GM18498 (cell line): ENCODE measurements at regions not wholly inside any gene's neighbourhood (a gene's known extent, or its start where the extent isn't known, plus 50 kb on each side); places are given as distances from the start of the nearest gene placed in this dataset.
"Not testable (repeated sequence)": the region's sequence is repeated elsewhere in the genome, so short reads cannot be mapped to it uniquely, and the experiment has no call there.

Experiments used
- ATAC-seq: cut with Tn5 transposase; IDR thresholded peaks from one replicate; pipeline ENCODE4 v1.9.1; 2021; ENCODE audit warnings: mild to moderate bottlenecking, moderate library complexity; ENCODE audit not compliant: unreplicated experiment

DNA sequence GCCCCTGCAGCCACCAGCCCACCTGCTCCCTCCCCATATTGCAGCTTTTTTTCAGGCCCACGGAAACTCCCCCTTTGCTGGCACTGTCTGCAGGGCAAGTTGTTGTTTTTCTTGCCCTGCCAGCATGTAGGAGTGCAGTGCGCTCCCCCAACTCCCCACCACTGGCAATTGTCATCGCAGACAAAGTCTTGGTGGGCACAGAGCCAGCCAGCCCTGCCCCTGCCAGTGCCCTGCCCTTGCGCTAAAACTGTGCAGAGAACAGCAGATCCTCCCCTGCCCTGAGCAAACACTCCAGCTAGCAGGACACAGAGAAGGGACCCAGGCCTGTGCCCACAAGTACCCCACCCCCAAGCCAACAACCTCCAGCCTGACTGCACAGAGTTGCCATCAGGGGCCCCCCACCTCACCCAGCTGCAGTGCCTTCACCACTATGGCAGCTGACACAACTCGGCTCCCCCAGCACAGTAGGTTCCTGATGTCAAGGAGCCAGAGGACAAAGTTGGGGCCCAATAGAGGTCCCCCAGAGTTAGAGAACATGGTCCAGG lies 158.1 kb upstream of the ARHGAP42 start:
- ATAC-seq = no peak

DNA sequence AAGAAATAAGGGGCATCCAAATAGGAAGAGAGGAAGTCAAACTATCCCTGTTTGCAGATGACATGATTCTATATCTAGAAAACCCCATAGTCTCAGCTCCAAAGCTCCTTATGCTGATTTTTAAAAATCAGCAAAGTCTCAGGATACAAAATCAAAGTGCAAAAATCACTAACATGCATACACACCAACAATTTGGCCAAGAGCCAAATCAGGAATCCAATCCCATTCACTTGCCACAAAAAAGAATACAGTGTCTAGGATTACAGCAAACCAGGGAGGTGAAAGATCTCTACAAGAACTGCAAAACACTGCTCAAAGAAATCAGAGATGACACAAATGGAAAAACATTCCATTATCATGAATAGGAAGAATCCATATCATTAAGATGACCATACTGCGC lies 155.8 kb upstream of the ARHGAP42 start:
- ATAC-seq = not testable (repeated sequence)

DNA sequence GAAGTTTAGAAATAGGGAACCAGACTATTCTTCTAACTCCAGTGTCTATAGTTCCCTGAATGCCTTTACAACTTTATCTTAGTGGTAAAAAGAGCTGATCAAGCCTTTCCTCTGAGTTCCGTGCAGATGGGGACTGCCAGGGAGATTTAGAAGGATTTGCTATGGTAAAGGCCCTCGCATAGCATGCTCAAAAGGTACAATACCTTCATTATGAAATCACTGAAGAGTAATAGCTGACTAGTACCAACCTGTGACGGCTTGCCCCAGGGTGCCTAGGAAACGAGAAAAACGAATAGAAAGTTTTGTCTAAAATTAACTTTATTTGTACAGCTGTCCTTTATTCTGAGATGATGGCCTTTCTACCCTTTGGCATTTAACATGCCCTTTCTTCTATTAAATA lies 150.1 kb upstream of the ARHGAP42 start:
- ATAC-seq = no peak

DNA sequence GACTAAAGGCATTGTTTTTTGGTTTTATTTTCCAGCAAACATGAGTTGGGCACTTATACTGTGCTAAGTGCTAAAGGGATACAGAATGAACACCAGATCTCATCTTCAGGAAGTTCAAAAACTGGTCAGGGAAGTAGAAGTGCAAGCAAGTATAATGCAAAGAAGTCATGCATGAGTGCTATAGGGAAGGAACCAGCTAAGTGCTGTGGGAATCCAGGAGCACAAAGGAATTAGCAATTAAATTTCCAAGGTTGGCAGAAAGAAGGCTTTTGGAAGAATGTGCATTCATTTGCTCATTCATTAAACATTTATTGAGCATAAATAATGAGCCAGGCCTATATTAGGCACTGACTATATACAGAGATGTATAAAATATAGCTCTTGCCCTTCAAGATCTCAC lies 143.7 kb upstream of the ARHGAP42 start:
- no peak for ATAC-seq

DNA sequence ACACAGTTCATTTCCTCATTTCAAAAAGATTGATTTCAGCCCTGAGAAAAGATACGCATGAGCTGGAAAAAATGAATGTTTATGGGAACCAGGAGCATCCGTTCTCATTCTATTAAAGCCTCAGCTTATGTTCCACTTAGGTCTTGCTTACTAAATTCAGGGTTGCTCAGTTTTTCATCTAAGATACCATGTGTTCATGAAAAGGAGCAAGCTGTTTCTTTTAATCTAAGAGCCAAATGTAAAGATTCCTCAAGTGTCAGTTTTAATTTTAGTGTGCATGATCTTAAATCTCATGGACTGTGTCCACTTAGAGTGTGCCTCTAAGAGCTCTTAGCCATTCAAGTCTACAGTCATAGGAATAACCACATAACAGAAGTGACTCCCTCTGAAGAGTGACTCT lies 141.5 kb upstream of the ARHGAP42 start:
- ATAC-seq = no peak

DNA sequence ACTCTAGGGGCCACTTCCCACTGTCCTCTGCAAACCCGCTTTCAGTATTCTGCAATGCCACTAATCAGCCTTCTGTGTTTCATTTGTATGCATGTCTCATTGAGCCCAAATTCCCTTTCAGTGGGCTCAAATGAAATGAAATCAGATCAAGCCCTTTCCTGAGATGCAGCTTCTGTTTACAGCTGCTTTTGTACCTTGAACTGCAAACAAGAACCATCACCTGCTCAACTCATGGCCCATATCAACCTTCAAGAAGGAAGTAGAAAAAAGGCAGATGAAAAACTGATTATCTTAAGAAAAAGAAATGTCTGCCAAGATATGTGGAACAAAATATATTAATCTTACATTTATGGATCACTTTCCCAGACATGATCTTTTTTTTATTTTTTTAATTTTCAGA lies 141.1 kb upstream of the ARHGAP42 start:
- ATAC-seq = no peak

DNA sequence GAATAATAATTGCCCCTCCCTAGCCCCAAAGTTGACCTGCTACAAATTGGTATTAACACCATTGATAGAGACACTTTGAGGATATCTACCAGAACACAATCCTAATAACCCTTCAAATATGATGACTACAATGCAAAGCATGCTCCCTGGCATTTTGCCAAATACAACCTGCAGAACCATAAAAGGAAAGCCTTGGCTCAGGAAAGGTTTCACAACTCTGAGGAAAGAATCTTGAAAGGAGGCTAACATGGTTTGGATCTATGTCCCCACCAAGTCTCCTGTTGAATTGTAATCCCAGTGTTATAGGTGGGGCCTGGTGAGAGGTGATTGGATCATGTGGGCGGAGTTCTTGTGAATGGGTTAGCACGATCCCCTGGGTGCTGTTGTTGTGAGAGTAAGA lies 140.4 kb upstream of the ARHGAP42 start:
- no peak for ATAC-seq

DNA sequence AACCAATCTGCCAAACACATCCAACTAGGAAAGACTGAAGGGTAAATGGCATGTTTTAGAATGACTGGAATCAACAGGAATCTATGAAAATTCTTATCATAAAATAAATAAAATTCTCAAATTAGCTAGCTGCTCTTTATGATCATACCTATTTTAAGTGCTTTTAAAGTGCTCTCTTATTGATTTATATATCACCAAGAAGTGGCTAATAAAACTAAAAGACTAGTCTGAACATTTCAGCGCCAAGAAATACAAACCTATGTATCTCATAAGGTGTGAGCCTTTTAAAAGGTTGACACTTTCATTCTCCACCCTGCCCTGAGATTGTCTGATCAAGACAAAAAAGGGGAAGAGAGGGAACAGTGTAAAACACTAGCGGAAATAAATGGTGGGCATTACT lies 136.8 kb upstream of the ARHGAP42 start:
- no peak for ATAC-seq

DNA sequence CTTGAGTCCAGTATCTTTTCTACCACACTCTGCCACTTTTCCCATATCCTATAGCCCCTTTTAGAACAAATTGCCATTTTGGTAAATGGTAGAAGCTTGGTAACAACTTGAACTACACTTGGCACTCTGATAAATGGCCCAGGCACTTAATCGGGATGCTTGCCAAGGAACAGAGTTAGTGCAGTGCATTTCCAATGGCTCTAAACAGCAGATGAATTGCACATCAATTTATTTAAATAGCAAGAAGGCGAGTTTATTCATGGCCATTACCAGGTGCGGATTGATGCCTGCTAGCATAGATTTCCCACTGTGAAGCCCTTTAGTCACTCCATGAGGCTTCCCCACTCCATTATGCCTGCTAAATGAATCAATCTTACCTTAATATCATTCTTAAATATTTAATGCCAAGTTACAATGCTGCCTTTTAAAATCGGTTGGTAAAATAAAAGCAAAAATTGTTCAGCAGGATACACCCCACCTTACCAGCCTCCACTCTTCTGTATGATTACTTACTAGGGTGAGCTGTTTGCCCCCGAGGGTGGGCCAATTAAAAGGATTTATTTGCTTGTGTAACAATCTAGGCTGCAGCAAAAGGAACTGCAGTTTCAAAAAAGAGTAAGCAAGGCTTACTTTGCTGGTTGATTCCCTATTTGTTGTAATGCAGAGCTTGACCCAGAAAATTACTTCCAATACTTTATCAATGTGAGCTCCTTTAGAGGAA lies 136.0 kb upstream of the ARHGAP42 start:
- no peak for ATAC-seq

DNA sequence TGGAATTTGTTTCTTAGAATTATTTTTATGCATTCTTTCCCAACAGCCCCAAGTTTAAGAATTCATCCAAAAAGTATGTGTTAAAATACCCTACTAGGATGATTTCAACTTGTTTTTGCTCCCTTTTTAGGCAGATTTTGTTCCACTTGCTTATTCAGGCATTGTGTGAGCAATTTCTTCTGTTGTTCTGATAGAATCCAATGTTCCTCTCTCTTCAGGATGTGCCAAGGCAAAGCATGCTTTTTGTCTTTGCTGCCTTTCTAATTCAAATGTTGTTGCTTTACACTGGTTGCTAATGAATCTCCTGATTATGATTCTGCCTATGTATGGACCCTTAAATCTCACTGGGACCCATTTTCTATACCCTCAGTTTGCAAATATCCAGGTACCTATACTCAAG lies 131.2 kb upstream of the ARHGAP42 start:
- no peak for ATAC-seq

DNA sequence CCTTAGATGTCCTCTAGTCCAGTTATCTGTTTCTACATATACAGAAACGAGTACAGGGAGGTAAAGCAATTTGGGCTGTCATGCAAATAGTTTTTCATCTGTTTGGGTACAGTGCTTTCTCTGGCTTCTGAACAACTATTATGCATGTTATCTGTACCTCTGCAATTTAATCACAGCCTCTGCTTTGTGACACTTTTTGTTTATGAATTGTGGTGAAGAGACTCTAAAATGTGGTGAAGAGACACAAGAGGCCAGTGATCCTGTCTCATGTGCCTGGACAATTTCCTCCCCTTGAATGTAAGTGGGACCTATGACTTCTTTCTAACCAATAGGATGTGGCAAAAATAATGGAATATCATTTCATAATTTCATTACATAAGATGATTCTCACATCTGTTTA lies 130.3 kb upstream of the ARHGAP42 start:
- ATAC-seq = no peak

DNA sequence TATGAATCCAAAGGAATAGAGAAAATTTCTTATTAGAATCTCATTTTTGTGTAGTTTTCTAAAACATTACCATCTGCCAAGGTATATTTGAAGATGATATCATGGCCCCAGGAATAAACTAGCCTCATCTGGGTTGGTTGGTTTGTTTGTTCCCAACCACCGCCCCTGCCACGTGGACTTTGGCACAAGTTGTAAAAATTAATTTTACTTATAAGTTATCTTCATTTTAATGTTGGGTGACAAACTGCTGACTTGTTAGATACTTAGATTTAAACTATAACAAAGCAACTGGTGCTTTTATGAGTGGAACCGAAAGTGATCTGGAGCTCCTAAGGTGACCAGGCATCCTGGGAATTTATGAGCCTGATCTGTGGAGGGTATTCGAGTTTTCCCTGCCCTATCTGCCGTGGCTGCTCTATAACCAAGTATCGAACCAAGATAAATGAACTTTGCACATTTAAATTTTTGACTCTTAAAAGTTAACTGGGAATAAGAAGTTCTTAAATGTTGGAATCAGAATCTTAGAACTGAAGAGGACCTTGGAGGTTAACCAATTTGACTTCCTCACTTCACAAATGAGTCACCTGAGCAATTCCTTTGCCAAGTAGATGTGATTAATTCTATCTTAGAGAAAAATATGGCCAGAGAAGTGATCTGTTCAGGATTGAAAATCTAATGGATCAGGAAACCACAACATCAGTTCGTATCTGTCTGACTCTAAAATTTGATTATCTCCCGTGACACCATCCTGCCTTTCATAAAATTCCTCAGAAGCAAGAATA lies 129.1 kb upstream of the ARHGAP42 start:
- ATAC-seq = no peak

DNA sequence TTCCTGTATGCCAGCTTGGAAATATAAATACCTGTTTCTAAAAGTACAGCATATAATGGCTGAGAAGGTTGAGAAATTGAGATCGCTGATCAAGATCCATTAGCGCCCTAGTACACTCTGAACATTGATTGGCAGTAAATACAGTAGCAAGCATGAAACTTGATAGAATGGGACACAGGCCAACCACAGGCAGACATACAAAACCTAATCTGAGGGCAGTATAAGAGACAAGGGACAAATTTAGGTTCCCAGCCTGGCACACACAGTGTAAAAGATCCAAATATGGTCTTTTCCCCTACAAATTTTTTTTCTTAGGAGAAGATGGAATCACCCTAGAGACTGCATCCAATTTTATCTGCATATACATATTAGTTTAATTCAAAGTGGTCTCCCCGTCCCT lies 126.5 kb upstream of the ARHGAP42 start:
- no peak for ATAC-seq

DNA sequence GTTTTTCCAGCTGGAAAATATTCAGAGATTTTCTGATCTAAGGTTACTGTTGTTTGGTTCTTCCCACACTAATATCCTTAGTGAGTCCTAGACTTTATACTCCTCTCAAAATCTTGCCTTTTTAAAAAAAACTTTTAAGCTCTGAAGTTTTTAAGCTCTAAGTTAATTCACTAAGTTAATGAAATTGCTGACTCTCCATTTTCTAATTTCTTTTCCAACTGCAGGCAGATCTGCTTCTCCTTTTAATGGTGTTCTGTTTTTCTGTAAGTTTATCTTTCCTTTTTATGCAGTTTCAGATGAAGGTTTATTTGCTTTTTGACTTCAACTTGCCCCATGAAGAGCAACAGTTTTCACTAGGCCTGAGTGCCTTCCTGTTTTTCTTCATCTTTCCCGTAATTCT lies 125.8 kb upstream of the ARHGAP42 start:
- no peak for ATAC-seq

DNA sequence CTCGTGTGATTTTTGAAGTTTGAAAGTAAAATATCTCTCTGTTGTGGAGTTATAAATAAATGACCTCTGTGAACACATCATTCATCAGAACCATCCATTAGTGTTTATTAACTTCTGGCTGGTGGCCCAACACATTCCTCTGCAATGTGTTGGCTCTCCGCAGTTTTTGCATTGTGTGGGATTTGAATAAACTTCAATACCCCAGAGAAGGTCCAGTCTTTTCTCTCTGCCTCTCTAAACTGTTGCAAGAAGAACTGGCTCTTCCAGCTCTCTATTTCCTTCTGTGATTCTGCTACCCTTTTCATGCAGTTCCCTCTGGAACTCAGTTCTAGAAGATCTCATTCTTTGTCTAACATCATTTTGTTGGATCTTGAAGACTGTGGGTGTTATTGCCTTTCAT lies 125.0 kb upstream of the ARHGAP42 start:
- no peak for ATAC-seq

DNA sequence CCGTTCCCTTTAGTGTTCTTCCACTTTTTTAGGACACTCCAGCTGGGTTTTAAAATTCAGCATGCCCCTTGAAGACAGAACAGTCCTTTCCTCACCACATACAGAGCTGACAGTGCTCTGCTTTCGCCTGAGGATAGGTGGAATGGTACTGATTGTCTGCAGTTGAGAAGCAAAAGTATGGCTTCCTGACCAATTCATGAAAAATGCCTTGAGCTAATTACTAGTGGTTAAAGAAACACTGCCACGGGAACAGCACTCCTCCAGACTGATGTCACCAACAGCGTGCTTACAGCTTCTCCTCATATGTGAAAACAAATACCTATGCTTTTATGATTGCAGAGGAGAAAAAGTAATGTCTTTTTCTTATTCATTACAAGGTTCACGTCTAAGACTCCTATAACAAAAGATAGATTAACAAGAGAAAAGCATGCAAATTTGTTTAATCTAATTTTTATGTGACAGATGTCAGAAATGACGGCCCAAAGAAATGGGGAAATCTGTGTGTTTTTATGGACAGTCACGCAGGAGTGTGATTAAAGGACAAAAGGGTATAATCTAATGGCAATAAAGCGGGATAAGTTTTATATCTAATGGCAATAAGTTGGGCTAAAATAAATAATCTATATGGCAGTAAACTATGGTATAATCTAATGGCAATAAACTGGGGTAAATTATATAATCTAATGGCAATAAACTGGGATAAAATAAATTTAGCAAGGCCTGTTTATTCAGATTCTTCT lies 123.4 kb upstream of the ARHGAP42 start:
- ATAC-seq = no peak

DNA sequence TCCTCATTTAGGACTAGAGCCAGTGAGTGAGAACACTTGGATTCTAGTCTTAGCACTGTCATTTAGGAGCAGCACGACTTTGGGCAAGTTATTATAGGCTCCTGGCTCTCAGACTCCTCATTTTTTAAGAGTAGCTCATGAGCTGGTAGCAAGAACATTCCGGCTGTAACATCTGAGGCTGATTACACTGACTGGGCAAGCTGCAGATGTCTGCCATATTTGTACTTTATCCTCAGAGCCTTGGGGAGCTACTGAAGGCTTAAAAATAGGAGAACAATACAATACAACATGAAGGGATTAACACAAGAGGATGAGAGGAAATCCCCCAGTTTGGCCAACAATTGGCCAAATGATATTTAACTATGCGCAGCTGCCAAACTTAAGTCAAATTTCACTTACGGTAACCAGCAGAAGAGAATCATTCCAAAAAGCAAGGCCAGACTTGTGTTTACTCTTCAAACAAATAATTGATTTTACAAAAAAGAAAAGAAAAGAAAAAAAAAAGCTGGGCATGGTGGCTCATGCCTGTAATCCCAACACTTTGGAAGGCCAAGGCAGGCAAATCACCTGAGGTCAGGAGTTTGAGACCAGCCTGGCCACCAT lies 113.1 kb upstream of the ARHGAP42 start:
- no peak for ATAC-seq

DNA sequence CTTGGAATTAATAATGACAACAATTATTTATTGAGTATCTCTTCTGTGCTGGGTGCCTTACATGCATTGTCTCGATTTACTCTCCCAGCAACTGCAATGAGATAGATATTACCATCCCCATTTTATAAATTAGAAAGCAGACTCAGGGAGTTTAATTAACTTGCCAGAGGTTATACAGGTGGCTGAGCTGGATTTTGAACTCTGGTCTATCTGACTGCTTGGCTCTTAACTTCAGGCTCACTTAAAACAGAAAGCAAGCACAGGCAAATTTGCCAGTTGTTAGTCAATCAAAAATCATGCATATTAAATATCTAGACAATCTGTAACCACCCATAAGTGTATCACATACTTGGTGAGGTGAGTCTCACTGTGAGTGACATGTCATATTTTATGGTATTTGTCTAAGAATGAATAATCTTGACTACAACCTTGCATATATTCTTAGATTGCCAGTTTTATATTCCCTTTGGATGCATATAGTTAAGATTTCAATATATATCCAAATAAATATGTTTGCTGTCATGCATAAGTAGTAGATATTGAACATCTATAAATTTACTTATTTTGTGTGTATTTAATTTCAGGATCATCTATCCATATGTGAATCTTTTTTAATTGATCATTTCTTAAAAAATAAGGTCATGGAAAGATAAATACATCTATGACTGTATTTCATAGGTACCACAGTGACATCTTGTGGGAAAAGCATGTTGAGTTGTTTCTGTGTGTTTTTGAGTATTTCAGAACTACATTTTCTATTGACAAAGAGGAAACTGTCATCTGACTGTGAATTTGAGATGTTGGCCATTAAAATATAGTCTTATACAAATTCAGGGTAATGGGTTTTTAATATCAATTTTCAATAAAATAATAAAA lies 112.0 kb upstream of the ARHGAP42 start:
- ATAC-seq = no peak

DNA sequence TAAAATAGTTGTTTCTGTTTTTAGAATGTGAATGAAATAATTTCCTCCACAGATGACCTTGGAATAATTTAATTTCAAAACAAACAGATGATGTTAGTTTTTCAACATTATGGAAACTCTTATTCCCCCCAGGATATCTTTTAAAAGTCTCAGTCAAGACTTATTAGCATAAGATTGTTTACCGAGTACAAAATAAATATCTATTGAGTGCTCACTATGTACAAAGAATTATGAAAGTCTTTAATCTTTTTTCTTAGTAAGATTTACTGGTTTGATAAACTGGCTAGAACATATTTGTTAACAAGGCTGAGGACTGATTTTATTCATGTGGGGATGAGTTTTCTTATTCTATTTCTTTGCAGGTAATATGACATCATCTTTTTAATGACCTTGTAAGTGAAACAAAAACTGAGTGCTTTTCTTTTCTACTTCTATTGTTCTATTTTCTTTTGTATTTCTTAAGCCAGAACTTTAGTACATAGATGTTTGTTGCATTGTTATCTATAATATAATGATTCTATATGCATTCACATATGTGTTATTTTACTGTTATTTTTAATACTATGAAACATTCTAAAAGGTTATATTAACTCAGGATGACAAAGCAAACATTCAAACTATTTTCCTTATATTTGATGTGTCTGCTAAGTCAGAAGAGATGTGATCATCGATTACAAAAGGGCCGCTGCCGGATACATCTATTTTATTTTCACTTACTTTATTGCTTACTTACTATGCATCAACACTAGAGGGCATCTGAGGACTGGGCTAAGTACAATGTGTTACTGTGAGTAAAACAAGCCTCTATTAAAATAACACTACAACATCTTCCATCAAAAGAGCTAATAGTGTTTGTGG lies 111.0 kb upstream of the ARHGAP42 start:
- ATAC-seq = peak; percentile 87

DNA sequence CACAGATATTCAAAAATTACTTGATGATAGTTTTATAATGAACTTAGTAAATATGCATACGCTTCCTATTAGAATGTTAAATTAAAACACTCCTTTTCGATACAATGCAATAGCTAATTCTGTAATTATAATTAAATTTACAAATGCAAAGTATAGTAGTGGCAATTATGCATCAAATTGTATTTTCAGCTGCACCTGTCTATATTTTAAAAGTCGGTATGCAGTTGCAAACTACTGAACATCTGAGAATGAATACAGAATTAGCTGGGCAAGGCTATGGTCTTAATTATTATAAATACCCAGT lies 110.4 kb upstream of the ARHGAP42 start:
- ATAC-seq = no peak
